ENCODE measurements at regions not wholly inside any gene's neighbourhood (a gene's known extent, or its start where the extent isn't known, plus 50 kb on each side); places are given as distances from the start of the nearest gene placed in this dataset.
A peak's percentile ranks its signal among the peaks of the same experiment; 100 is the strongest.

- Mint-ChIP-seq H3K36me3 (ENCODE audit: low read depth, unreplicated experiment) (no peaks in the 10 kb centered on the region), H3K27ac (ENCODE audit: unreplicated experiment) (peak overlapping the region; percentile 37), H3K4me3 (ENCODE audit: unreplicated experiment) (no peak overlapping the region), H3K27me3 (ENCODE audit: low read depth, unreplicated experiment) (no peaks in the 10 kb centered on the region), H3K9me3 (ENCODE audit: unreplicated experiment) (peaks cover 12% of the 10 kb centered on the region), H3K4me1 (ENCODE audit: low read depth, unreplicated experiment) (peaks cover 23% of the 10 kb centered on the region)
- H3K27me3 ChIP-seq (ENCODE audit: insufficient read depth, low read length) = no peaks in the 10 kb centered on the region
- H3K36me3 ChIP-seq (ENCODE audit: insufficient read depth, low read length) = no peaks in the 10 kb centered on the region
- H4K20me1 ChIP-seq (ENCODE audit: insufficient read depth, low read length) = no peaks in the 10 kb centered on the region
- no peak overlapping the region for H3K27ac ChIP-seq (ENCODE audit: low read depth, low read length)
- H3K79me2 ChIP-seq (ENCODE audit: insufficient read depth, low read length) = no peaks in the 10 kb centered on the region
- TF ChIP-seq EZH2 (IDR thresholded peaks at IDR 0.05; ENCODE audit: insufficient read depth, low read length) (no peak), CTCF (IDR thresholded peaks at IDR 0.05; ENCODE audit: insufficient read depth, low read depth, low read length) (no peak)
- FAIRE-seq (no peak), DNase-seq (ENCODE audit: low read depth) (no peak)
- H2AFZ ChIP-seq (ENCODE audit: low read depth, low read length) = no peak overlapping the region
- H3K4me3 ChIP-seq (ENCODE audit: insufficient read depth, low read depth, low read length) = no peak overlapping the region
- peaks cover 9% of the 10 kb centered on the region for H3K4me1 ChIP-seq (ENCODE audit: insufficient read depth, low read length)
- no peak overlapping the region for H3K9ac ChIP-seq (ENCODE audit: low read length)
- no peaks in the 10 kb centered on the region for H3K9me3 ChIP-seq (ENCODE audit: insufficient read depth, low read depth, low read length)
- H3K4me2 ChIP-seq (ENCODE audit: low read length) = no peak overlapping the region
Observed at GRCh38 chr4:123705419-123705818, 308.8 kb downstream of the SPRY1 start.

GRCh38 chr4:123706973-123707372 lies 310.4 kb downstream of the SPRY1 start:
- Histone ChIP-seq H3K79me2 (ENCODE audit: insufficient read depth, low read length) (no peaks in the 10 kb centered on the region), H3K4me1 (ENCODE audit: insufficient read depth, low read length) (no peaks in the 10 kb centered on the region), H2AFZ (ENCODE audit: low read depth, low read length) (no peak overlapping the region), H3K27me3 (ENCODE audit: insufficient read depth, low read length) (no peaks in the 10 kb centered on the region), H3K36me3 (ENCODE audit: insufficient read depth, low read length) (no peaks in the 10 kb centered on the region), H3K4me2 (ENCODE audit: low read length) (no peak overlapping the region), H4K20me1 (ENCODE audit: insufficient read depth, low read length) (no peaks in the 10 kb centered on the region), H3K9me3 (ENCODE audit: insufficient read depth, low read depth, low read length) (no peaks in the 10 kb centered on the region), H3K4me3 (ENCODE audit: insufficient read depth, low read depth, low read length) (no peak overlapping the region), H3K9ac (ENCODE audit: low read length) (no peak overlapping the region), H3K27ac (ENCODE audit: low read depth, low read length) (no peak overlapping the region)
- TF ChIP-seq CTCF (IDR thresholded peaks at IDR 0.05; ENCODE audit: insufficient read depth, low read depth, low read length) (no peak), EZH2 (IDR thresholded peaks at IDR 0.05; ENCODE audit: insufficient read depth, low read length) (no peak)
- H3K27me3 Mint-ChIP-seq (ENCODE audit: low read depth, unreplicated experiment) = no peaks in the 10 kb centered on the region
- peaks cover 13% of the 10 kb centered on the region for H3K4me1 Mint-ChIP-seq (ENCODE audit: low read depth, unreplicated experiment)
- peak; percentile 41 for DNase-seq (ENCODE audit: low read depth)
- no peaks in the 10 kb centered on the region for H3K36me3 Mint-ChIP-seq (ENCODE audit: low read depth, unreplicated experiment)
- H3K27ac Mint-ChIP-seq (ENCODE audit: unreplicated experiment) = peak overlapping the region; percentile 58
- no peak overlapping the region for H3K4me3 Mint-ChIP-seq (ENCODE audit: unreplicated experiment)
- peaks cover 13% of the 10 kb centered on the region for H3K9me3 Mint-ChIP-seq (ENCODE audit: unreplicated experiment)
- peak; percentile 73 for FAIRE-seq

GRCh38 chr4:123708902-123709301 lies 312.3 kb downstream of the SPRY1 start:
- Histone ChIP-seq H4K20me1 (ENCODE audit: insufficient read depth, low read length) (no peaks in the 10 kb centered on the region), H3K36me3 (ENCODE audit: insufficient read depth, low read length) (no peaks in the 10 kb centered on the region), H3K79me2 (ENCODE audit: insufficient read depth, low read length) (no peaks in the 10 kb centered on the region), H3K4me2 (ENCODE audit: low read length) (no peak overlapping the region), H2AFZ (ENCODE audit: low read depth, low read length) (no peak overlapping the region), H3K9me3 (ENCODE audit: insufficient read depth, low read depth, low read length) (peaks cover 2% of the 10 kb centered on the region), H3K27me3 (ENCODE audit: insufficient read depth, low read length) (no peaks in the 10 kb centered on the region), H3K9ac (ENCODE audit: low read length) (no peak overlapping the region), H3K27ac (ENCODE audit: low read depth, low read length) (no peak overlapping the region), H3K4me1 (ENCODE audit: insufficient read depth, low read length) (no peaks in the 10 kb centered on the region), H3K4me3 (ENCODE audit: insufficient read depth, low read depth, low read length) (no peak overlapping the region)
- Mint-ChIP-seq H3K27me3 (ENCODE audit: low read depth, unreplicated experiment) (no peaks in the 10 kb centered on the region), H3K27ac (ENCODE audit: unreplicated experiment) (peak overlapping the region; percentile 48), H3K4me1 (ENCODE audit: low read depth, unreplicated experiment) (peaks cover 13% of the 10 kb centered on the region), H3K36me3 (ENCODE audit: low read depth, unreplicated experiment) (no peaks in the 10 kb centered on the region), H3K4me3 (ENCODE audit: unreplicated experiment) (no peak overlapping the region), H3K9me3 (ENCODE audit: unreplicated experiment) (peaks cover 16% of the 10 kb centered on the region)
- FAIRE-seq (no peak), DNase-seq (ENCODE audit: low read depth) (no peak)
- TF ChIP-seq CTCF (IDR thresholded peaks at IDR 0.05; ENCODE audit: insufficient read depth, low read depth, low read length) = no peak
- no peak for TF ChIP-seq EZH2 (IDR thresholded peaks at IDR 0.05; ENCODE audit: insufficient read depth, low read length)
